Osteoblast (primary cell): ENCODE measurements at regions not wholly inside any gene's neighbourhood (a gene's known extent, or its start where the extent isn't known, plus 50 kb on each side); places are given as distances from the start of the nearest gene placed in this dataset.

ENCODE experiments used
- DNase-seq: peaks from one replicate; pipeline ENCODE4 v3.0.0; 2011; ENCODE audit warnings: low spot score, mixed read lengths; ENCODE audit not compliant: insufficient read length; ENCODE audit errors: missing footprints
- H2AFZ ChIP-seq: 2 replicates; pipeline ENCODE4 v1.6.0; 2011; ENCODE audit warnings: mild to moderate bottlenecking, low read length
- H3K27ac ChIP-seq: 2 replicates; pipeline ENCODE4 v1.5.1; 2011; ENCODE audit warnings: mild to moderate bottlenecking, low read depth, low read length, moderate library complexity
- H3K27me3 ChIP-seq: 2 replicates; pipeline ENCODE4 v1.6.0; 2012; ENCODE audit warnings: mild to moderate bottlenecking, control low read depth, inconsistent platforms, low read length, moderate library complexity; ENCODE audit not compliant: insufficient read depth
- H3K36me3 ChIP-seq: 2 replicates; pipeline ENCODE4 v1.5.1; 2011; ENCODE audit warnings: mild to moderate bottlenecking, low read length, control low read depth, moderate library complexity; ENCODE audit not compliant: insufficient read depth
- H3K4me1 ChIP-seq: 2 replicates; pipeline ENCODE4 v1.5.1; 2011; ENCODE audit warnings: mild to moderate bottlenecking, low read length, control low read depth, moderate library complexity; ENCODE audit not compliant: insufficient read depth
- H3K4me2 ChIP-seq: 2 replicates; pipeline ENCODE4 v1.6.0; 2011; ENCODE audit warnings: mild to moderate bottlenecking, low read length; ENCODE audit not compliant: insufficient read depth
- H3K4me3 ChIP-seq: fragments of 200-600 bp; sonication (generic); 3 replicates; pipeline ENCODE4 v1.5.1; 2012; ENCODE audit warnings: mild to moderate bottlenecking, low read length, inconsistent platforms; ENCODE audit not compliant: insufficient read depth
- H3K79me2 ChIP-seq: 2 replicates; pipeline ENCODE4 v1.6.0; 2012; ENCODE audit warnings: mild to moderate bottlenecking, low read length, control low read depth, inconsistent platforms; ENCODE audit not compliant: insufficient read depth
- H3K9me3 ChIP-seq: 2 replicates; pipeline ENCODE4 v1.5.1; 2011; ENCODE audit warnings: low read depth, low read length, control low read depth
- H4K20me1 ChIP-seq: 2 replicates; pipeline ENCODE4 v1.6.0; 2012; ENCODE audit warnings: mild to moderate bottlenecking, low read length, control low read depth; ENCODE audit not compliant: insufficient read depth
- CTCF ChIP-seq: IDR thresholded peaks from 2 replicates; pipeline ENCODE4 v1.5.1; 2011; ENCODE audit warnings: mild to moderate bottlenecking, low read depth, low read length, moderate library complexity; ENCODE audit errors: extremely low read depth

DNA sequence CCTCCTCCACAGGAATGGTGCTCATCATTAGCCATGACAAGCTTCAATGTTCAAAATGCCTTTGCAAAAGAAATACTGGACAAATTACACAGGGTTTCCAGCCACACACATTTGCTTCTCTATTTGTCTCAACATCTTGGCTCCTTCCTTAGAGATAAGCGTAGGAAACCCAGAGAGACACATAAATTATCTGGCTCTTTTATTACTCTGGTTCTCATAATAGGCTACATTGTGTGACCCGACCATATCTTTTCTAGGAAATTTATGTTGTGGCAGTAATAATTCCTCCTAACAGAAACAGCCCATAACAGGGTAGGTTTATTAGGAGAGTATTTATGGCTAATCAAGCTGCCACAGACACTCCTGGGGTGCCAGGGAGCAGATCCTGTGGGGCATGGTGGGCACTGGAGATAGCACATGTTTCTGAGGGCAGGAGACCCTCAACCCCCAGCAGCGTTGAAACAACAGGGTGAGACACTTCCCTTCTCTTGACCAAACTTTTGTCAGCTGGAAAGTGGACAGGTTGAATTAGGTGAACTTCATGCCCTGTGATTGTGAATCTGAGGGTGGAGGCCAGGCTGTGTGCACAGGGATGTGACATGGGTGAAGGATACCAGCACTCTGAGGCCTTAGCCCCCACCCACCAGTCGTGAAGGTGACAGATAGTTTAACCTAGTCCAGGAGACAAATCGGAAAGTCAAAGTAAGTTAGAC lies 295.9 kb upstream of the ZNF32 start:
- H4K20me1 ChIP-seq = no peaks in the 10 kb centered on the region
- H3K4me3 ChIP-seq = no peak overlapping the region
- no peaks in the 10 kb centered on the region for H3K9me3 ChIP-seq
- no peak overlapping the region for H2AFZ ChIP-seq
- no peak overlapping the region for H3K27ac ChIP-seq
- H3K27me3 ChIP-seq = no peaks in the 10 kb centered on the region
- no peaks in the 10 kb centered on the region for H3K36me3 ChIP-seq
- H3K4me1 ChIP-seq = peaks cover 6% of the 10 kb centered on the region
- no peak for TF ChIP-seq CTCF
- no peak for DNase-seq
- no peak overlapping the region for H3K4me2 ChIP-seq
- H3K79me2 ChIP-seq = no peaks in the 10 kb centered on the region

GRCh38 chr10:43943818-43944360 lies 295.2 kb upstream of the ZNF32 start:
- H3K27me3 ChIP-seq = no peaks in the 10 kb centered on the region
- DNase-seq = no peak
- no peak for TF ChIP-seq CTCF

GRCh38 chr10:43943119-43943817 lies 294.6 kb upstream of the ZNF32 start:
- Histone ChIP-seq H2AFZ (no peak overlapping the region), H3K27ac (no peak overlapping the region), H4K20me1 (no peaks in the 10 kb centered on the region), H3K36me3 (no peaks in the 10 kb centered on the region), H3K79me2 (no peaks in the 10 kb centered on the region), H3K4me3 (no peak overlapping the region), H3K4me1 (peaks cover 6% of the 10 kb centered on the region), H3K4me2 (no peak overlapping the region), H3K9me3 (no peaks in the 10 kb centered on the region), H3K27me3 (no peaks in the 10 kb centered on the region)
- no peak for TF ChIP-seq CTCF
- DNase-seq = no peak

More at GRCh38 chr10:43943818-43944360, 295.2 kb upstream of the ZNF32 start:
- H3K36me3 ChIP-seq = no peaks in the 10 kb centered on the region
- no peak overlapping the region for H3K27ac ChIP-seq
- peaks cover 6% of the 10 kb centered on the region for H3K4me1 ChIP-seq
- no peaks in the 10 kb centered on the region for H3K79me2 ChIP-seq
- no peak overlapping the region for H3K4me2 ChIP-seq
- H4K20me1 ChIP-seq = no peaks in the 10 kb centered on the region
- no peak overlapping the region for H2AFZ ChIP-seq
- H3K9me3 ChIP-seq = no peaks in the 10 kb centered on the region
- no peak overlapping the region for H3K4me3 ChIP-seq
